ENCODE measurements at regions not wholly inside any gene's neighbourhood (a gene's known extent, or its start where the extent isn't known, plus 50 kb on each side); places are given as distances from the start of the nearest gene placed in this dataset.

- Histone ChIP-seq H3K4me2 (ENCODE audit: low read length) (no peak overlapping the region), H3K4me1 (ENCODE audit: control insufficient read depth in 1 of 2, insufficient read depth in 2 of 2, low read length in 2 of 2) (no peaks in the 10 kb centered on the region), H3K36me3 (ENCODE audit: control insufficient read depth in 1 of 2, insufficient read depth in 2 of 2, low read length in 2 of 2) (no peaks in the 10 kb centered on the region), H4K20me1 (ENCODE audit: insufficient read depth) (no peaks in the 10 kb centered on the region), H3K79me2 (ENCODE audit: insufficient read depth, low read length) (no peaks in the 10 kb centered on the region), H3K9me3 (ENCODE audit: control insufficient read depth in 1 of 2, insufficient read depth in 1 of 2, low read depth in 1 of 2, low read length in 2 of 2) (no peaks in the 10 kb centered on the region), H2AFZ (ENCODE audit: low read depth, low read length, poor library complexity, severe bottlenecking) (no peak overlapping the region), H3K27me3 (ENCODE audit: insufficient read depth, low read length) (no peaks in the 10 kb centered on the region), H3K27ac (ENCODE audit: low read depth, low read length) (no peak overlapping the region), H3K9ac (ENCODE audit: low read length) (no peak overlapping the region), H3K4me3 (replicated peaks in 1 of 2; ENCODE audit: low read depth in 1 of 2, low read length in 2 of 2) (no peak overlapping the region), H3K9me2 (ENCODE audit: insufficient read depth) (no peaks in the 10 kb centered on the region)
- BruUV-seq (replicated peaks) = no TSS peak
- intact Hi-C loops (cut with micrococcal nuclease) = no loop called here
- RAD21 ChIA-PET (ENCODE audit: low non-redundant PET in 1 of 2, low total read pairs in 2 of 2, uncharacterized antibody in 2 of 2, unreplicated experiment in 2 of 2) = no interaction called here
- CTCF ChIA-PET = no interaction called here
- DNase-seq (ENCODE audit: low read depth, low spot score) (no peak), ATAC-seq (no peak)
- POLR2A ChIA-PET = no interaction called here
- TF ChIP-seq, protein P1, sequence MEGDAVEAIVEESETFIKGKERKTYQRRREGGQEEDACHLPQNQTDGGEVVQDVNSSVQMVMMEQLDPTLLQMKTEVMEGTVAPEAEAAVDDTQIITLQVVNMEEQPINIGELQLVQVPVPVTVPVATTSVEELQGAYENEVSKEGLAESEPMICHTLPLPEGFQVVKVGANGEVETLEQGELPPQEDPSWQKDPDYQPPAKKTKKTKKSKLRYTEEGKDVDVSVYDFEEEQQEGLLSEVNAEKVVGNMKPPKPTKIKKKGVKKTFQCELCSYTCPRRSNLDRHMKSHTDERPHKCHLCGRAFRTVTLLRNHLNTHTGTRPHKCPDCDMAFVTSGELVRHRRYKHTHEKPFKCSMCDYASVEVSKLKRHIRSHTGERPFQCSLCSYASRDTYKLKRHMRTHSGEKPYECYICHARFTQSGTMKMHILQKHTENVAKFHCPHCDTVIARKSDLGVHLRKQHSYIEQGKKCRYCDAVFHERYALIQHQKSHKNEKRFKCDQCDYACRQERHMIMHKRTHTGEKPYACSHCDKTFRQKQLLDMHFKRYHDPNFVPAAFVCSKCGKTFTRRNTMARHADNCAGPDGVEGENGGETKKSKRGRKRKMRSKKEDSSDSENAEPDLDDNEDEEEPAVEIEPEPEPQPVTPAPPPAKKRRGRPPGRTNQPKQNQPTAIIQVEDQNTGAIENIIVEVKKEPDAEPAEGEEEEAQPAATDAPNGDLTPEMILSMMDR (IDR thresholded peaks at IDR 0.05 in 2 of 3, conservative IDR thresholded peaks at IDR 0.05 in 1 of 3; ENCODE audit: borderline replicate concordance in 1 of 3, insufficient read depth in 1 of 3, low read depth in 2 of 3, low read length in 2 of 3) = no peak
- no peak for TF ChIP-seq TCF7L2 (IDR thresholded peaks at IDR 0.05; ENCODE audit: borderline replicate concordance, extremely low read depth, insufficient read depth, insufficient read length)
- no peak for TF ChIP-seq FOSL1 (IDR thresholded peaks at IDR 0.05; ENCODE audit: low read depth)
- no peak for TF ChIP-seq ZNF274 (IDR thresholded peaks at IDR 0.05; ENCODE audit: low read depth, low read length)
- no peak for TF ChIP-seq EZH2phosphoT487 (IDR thresholded peaks at IDR 0.05; ENCODE audit: borderline replicate concordance)
- no peak for TF ChIP-seq SP1 (IDR thresholded peaks at IDR 0.05; ENCODE audit: low read depth)
- TF ChIP-seq RAD21 (IDR thresholded peaks at IDR 0.05; ENCODE audit: low read depth) = no peak
- TF ChIP-seq, protein P2, sequence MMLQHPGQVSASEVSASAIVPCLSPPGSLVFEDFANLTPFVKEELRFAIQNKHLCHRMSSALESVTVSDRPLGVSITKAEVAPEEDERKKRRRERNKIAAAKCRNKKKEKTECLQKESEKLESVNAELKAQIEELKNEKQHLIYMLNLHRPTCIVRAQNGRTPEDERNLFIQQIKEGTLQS (IDR thresholded peaks at IDR 0.05) = no peak
- no peak for TF ChIP-seq CBX3 (IDR thresholded peaks at IDR 0.05; ENCODE audit: low read depth)
- TF ChIP-seq JUND (IDR thresholded peaks at IDR 0.05) = no peak
- TF ChIP-seq POLR2A (IDR thresholded peaks at IDR 0.05; ENCODE audit: borderline replicate concordance, extremely low read depth, insufficient read depth, insufficient read length) = no peak
- TF ChIP-seq, protein P3, sequence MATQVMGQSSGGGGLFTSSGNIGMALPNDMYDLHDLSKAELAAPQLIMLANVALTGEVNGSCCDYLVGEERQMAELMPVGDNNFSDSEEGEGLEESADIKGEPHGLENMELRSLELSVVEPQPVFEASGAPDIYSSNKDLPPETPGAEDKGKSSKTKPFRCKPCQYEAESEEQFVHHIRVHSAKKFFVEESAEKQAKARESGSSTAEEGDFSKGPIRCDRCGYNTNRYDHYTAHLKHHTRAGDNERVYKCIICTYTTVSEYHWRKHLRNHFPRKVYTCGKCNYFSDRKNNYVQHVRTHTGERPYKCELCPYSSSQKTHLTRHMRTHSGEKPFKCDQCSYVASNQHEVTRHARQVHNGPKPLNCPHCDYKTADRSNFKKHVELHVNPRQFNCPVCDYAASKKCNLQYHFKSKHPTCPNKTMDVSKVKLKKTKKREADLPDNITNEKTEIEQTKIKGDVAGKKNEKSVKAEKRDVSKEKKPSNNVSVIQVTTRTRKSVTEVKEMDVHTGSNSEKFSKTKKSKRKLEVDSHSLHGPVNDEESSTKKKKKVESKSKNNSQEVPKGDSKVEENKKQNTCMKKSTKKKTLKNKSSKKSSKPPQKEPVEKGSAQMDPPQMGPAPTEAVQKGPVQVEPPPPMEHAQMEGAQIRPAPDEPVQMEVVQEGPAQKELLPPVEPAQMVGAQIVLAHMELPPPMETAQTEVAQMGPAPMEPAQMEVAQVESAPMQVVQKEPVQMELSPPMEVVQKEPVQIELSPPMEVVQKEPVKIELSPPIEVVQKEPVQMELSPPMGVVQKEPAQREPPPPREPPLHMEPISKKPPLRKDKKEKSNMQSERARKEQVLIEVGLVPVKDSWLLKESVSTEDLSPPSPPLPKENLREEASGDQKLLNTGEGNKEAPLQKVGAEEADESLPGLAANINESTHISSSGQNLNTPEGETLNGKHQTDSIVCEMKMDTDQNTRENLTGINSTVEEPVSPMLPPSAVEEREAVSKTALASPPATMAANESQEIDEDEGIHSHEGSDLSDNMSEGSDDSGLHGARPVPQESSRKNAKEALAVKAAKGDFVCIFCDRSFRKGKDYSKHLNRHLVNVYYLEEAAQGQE (IDR thresholded peaks at IDR 0.05; ENCODE audit: low read depth) = no peak
- no peak for TF ChIP-seq EZH2 (IDR thresholded peaks at IDR 0.05)
- no peak for TF ChIP-seq SIN3A (IDR thresholded peaks at IDR 0.05; ENCODE audit: low read depth)
- no peak for TF ChIP-seq YY1 (IDR thresholded peaks at IDR 0.05; ENCODE audit: extremely low read depth, insufficient replicate concordance, low read depth, low read length)
- no peak for TF ChIP-seq SRF (IDR thresholded peaks at IDR 0.05; ENCODE audit: low read depth)
- TF ChIP-seq POLR2AphosphoS5 (IDR thresholded peaks at IDR 0.05; ENCODE audit: low read depth, low read length) = no peak
- no peak for TF ChIP-seq EGR1 (IDR thresholded peaks at IDR 0.05; ENCODE audit: low read depth)
- TF ChIP-seq, protein P4, sequence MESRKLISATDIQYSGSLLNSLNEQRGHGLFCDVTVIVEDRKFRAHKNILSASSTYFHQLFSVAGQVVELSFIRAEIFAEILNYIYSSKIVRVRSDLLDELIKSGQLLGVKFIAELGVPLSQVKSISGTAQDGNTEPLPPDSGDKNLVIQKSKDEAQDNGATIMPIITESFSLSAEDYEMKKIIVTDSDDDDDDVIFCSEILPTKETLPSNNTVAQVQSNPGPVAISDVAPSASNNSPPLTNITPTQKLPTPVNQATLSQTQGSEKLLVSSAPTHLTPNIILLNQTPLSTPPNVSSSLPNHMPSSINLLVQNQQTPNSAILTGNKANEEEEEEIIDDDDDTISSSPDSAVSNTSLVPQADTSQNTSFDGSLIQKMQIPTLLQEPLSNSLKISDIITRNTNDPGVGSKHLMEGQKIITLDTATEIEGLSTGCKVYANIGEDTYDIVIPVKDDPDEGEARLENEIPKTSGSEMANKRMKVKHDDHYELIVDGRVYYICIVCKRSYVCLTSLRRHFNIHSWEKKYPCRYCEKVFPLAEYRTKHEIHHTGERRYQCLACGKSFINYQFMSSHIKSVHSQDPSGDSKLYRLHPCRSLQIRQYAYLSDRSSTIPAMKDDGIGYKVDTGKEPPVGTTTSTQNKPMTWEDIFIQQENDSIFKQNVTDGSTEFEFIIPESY (IDR thresholded peaks at IDR 0.05; ENCODE audit: extremely low read depth, insufficient replicate concordance, low read length) = no peak
- TF ChIP-seq ELF1 (IDR thresholded peaks at IDR 0.05; ENCODE audit: borderline replicate concordance, low read depth) = no peak
Observed at GRCh38 chr10:89092981-89093380, 102.4 kb downstream of the FAS start.
